Esophagus squamous epithelium (tissue), 5 donors: ENCODE measurements at regions not wholly inside any gene's neighbourhood (a gene's known extent, or its start where the extent isn't known, plus 50 kb on each side); places are given as distances from the start of the nearest gene placed in this dataset.

Experiments
- DNase-seq: peaks from one replicate; lab custom pipeline; 2025; lab: John Stamatoyannopoulos, UW
- H3K27ac ChIP-seq, 4 donors: fragments of 200-600 bp; sonication (generic); one replicate each; pipeline ENCODE4 v1.5.1; 2016 to 2019; ENCODE audit warnings: mild to moderate bottlenecking in 1 of 4
- H3K27me3 ChIP-seq, 4 donors: fragments of 200-600 bp; sonication (generic); 1 replicate in 3 of 4; 2 replicates in 1 of 4; pipeline versions ENCODE4 v1.5.1 to v1.6.0; 2017 to 2021; ENCODE audit warnings: antibody characterized with exemption in 1 of 4
- H3K36me3 ChIP-seq, 3 donors: fragments of 200-600 bp; sonication (generic); one replicate each; pipeline ENCODE4 v1.5.1; 2016 to 2019
- H3K4me1 ChIP-seq, 3 donors: fragments of 200-600 bp; sonication (generic); one replicate each; pipeline ENCODE4 v1.5.1; 2017 to 2019
- H3K4me3 ChIP-seq, 4 donors: fragments of 200-600 bp; sonication (generic); 1 replicate in 3 of 4; 2 replicates in 1 of 4; pipeline ENCODE4 v1.5.1; 2016 to 2019; ENCODE audit warnings: mild to moderate bottlenecking in 2 of 4, moderate library complexity in 1 of 4
- H3K9me3 ChIP-seq, 3 donors: fragments of 200-600 bp; sonication (generic); one replicate each; pipeline ENCODE4 v1.5.1; 2016 to 2019
- POLR2A ChIP-seq, 4 donors: fragments of 450-650 bp; IDR thresholded peaks; one replicate each; pipeline ENCODE4 v1.6.1; 2017; ENCODE audit warnings: antibody characterized with exemption in 4 of 4, mild to moderate bottlenecking in 4 of 4, moderate library complexity in 3 of 4
- WGBS, 2 donors: methylation state at CpG; one replicate each; pipeline ENCODE4 v1.1.5; 2018; 5-methylcytosine and 5-hydroxymethylcytosine counted together
- intact Hi-C: fragments of 100-400 bp; cut with DNase I; formaldehyde crosslinking; loops from one replicate; pipeline ENCODE4 v1.15.0; 2022
- TF ChIP-seq, protein P1 (sequence below), 6 experiments: fragments of 450-650 bp in 4 of 6; fragments of 200-600 bp in 2 of 6; sonication (generic) in 2 of 6; IDR thresholded peaks; one replicate each; pipeline ENCODE4 v1.5.1; 2016 to 2019; ENCODE audit warnings: antibody characterized with exemption in 6 of 6, mild to moderate bottlenecking in 4 of 6, moderate library complexity in 4 of 6
- donor health status: DM: yes; HTN: yes; CAD: no.

DNA sequence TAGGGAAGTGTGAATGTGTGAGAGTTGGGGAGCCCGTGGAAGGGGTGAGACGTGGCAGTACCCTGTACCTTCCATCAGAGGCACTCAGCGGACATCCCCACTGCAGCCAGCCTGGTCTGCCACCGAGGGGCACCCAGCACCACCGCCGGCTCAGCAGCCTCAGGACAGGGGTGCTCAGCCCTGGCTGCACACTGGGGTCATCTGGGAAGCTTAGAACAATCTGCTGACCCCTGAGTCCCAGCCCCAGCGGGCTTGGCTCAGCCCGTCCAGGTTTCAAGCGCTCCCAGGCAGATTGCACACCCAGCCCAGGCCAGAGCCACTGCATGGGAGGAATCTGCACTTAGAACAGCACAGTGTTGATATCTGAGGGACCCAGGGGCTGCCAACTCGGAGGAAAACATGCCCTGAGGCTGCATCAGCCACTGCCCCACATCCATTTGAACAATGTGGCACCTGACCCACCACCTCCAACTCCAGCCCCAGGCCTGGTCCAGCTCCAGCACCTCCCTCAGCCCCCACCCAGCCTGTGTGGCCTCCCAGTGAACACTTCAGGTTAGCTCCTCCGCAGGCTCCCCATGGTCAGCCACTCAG is 147.1 kb upstream of the OTOS start:
- H3K4me1 ChIP-seq = no peaks in the 10 kb centered on the region
- H3K9me3 ChIP-seq = no peaks in the 10 kb centered on the region
- H3K27me3 ChIP-seq = peaks cover 0 to 12% (median 0%) of the 10 kb centered on the region in 4 donors
- DNase-seq = no peak
- H3K27ac ChIP-seq = no peak overlapping the region
- no peaks in the 10 kb centered on the region for H3K36me3 ChIP-seq
- H3K4me3 ChIP-seq = no peak overlapping the region
- intact Hi-C loops = no loop called here
- TF ChIP-seq, protein P1, sequence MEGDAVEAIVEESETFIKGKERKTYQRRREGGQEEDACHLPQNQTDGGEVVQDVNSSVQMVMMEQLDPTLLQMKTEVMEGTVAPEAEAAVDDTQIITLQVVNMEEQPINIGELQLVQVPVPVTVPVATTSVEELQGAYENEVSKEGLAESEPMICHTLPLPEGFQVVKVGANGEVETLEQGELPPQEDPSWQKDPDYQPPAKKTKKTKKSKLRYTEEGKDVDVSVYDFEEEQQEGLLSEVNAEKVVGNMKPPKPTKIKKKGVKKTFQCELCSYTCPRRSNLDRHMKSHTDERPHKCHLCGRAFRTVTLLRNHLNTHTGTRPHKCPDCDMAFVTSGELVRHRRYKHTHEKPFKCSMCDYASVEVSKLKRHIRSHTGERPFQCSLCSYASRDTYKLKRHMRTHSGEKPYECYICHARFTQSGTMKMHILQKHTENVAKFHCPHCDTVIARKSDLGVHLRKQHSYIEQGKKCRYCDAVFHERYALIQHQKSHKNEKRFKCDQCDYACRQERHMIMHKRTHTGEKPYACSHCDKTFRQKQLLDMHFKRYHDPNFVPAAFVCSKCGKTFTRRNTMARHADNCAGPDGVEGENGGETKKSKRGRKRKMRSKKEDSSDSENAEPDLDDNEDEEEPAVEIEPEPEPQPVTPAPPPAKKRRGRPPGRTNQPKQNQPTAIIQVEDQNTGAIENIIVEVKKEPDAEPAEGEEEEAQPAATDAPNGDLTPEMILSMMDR (IDR thresholded peaks at IDR 0.05) = no peak
- no peak for TF ChIP-seq POLR2A (IDR thresholded peaks at IDR 0.05)
- 72 to 86% methylated on average over 4 to 6 of the region's 11 CpGs for WGBS, 2 donors

DNA sequence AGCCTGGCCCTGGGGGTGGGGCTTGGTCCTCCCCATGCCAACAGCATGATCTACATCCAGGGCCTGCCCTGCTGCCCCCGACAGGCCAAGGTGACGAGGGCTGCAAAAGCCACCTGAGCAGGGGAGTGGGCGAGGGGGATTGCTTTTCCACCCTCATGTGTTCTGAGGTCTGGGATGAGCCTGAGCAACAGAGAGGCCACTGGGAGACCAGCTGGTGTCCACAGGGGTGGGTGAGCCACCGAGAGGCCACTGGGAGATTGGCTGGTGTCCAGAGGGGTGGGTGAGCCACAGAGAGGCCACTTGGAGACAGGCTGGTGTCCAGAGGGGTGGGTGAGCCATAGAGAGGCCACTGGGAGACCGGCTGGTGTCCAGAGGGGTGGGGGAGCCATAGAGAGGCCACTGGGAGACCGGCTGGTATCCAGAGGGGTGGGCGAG is 147.4 kb upstream of the GPC1 start:
- no peak overlapping the region for H3K4me3 ChIP-seq
- H3K27ac ChIP-seq = no peak overlapping the region
- no peaks in the 10 kb centered on the region for H3K9me3 ChIP-seq
- no peak for DNase-seq
- H3K27me3 ChIP-seq = peaks cover 0 to 12% (median 0%) of the 10 kb centered on the region in 4 donors
- no peaks in the 10 kb centered on the region for H3K4me1 ChIP-seq
- H3K36me3 ChIP-seq = no peaks in the 10 kb centered on the region
- 79% methylated on average over 4 of the region's 7 CpGs; no CpG with 5 or more reads in 1 of the 2 donors for WGBS, 2 donors
- no peak for TF ChIP-seq POLR2A (IDR thresholded peaks at IDR 0.05)
- TF ChIP-seq, protein P1 (IDR thresholded peaks at IDR 0.05) = no peak
- intact Hi-C loops = no loop called here

DNA sequence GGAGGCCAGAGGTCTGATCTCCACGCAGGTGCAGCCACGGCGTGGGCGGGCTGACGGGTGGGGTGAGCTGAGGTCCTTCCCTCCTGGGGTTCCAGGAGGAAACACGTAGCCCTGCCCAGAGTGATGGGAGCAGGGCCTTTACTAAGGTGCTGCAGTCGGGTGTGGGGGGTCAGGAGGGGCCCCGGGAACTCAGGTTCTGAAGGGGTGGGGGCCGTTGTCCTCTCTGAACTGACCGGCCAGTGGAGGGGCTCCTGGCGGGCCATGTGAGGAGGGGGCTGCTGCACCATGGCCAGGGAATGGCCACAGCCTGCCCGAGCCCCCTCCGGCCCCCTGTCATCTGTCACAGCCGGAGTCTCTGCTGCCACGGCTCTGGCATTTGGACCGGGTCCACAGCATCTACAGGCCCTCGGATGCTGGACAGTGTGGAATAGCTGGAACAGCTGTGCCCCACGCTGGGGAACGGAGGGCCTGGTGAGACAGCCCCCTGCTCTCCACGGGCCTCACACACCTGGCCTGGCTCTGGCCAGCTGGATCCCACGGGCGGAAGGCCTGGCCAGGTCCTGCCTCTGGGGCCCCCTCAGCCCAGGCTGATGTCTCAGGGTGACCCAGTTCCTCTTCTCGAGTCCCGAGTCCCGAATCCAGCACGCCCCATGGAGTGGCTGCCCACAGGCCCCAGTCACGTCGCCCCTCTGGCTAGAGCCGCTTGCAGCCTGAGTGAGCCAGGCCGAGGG is 145.6 kb upstream of the GPC1 start:
- intact Hi-C loops = no loop called here
- Histone ChIP-seq H3K27me3 (peaks cover 0 to 16% (median 0%) of the 10 kb centered on the region in 4 donors), H3K9me3 (no peaks in the 10 kb centered on the region), H3K36me3 (no peaks in the 10 kb centered on the region), H3K4me3 (no peak overlapping the region), H3K4me1 (no peaks in the 10 kb centered on the region), H3K27ac (no peak overlapping the region)
- WGBS, 2 donors = 82 to 96% methylated on average over 5 to 7 of the region's 30 CpGs
- no peak for DNase-seq
- TF ChIP-seq POLR2A (IDR thresholded peaks at IDR 0.05) = no peak
- TF ChIP-seq, protein P1 (IDR thresholded peaks at IDR 0.05) = no peak

DNA sequence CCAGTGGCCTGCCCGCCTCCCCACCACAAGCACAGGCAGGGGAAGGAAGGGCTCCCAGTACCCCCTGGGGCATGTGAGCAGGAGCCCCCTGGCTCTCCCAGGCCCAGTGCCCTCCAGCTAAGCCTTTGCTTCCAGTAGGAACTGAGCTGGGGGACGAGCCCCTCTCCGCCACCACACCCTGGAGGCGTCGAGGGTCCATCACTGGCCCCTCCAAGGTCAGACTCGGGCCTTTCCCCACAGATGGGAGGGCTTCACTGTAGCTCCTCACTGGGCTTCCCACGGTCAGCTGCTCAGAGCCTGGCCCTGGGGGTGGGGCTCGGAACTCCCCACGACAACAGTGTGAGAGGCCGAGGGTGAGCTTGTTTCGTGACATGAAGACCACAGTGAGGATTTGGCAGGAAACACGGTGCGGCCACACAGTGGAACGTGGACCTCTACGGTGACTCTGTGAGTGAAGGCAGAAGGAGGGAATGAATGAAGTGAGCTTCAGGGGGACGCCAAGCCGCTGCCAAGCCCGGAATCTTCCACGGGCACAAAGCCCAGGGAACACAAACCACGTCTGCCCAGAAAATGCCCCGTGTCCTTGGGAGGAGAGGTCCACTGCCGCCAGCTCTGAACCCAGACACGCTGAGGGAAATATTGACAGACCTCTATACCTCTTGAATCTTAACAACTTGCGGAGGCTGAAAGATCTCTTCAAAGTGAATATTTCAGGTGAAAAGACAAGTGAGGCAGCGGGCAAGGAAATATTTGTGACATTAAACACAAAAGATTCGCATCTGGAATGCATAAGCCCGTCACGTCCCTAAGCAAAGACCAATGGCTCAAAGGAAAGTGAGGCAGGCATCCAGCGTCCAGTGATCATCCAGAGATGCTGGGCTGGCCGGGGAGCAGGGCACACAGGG is 144.8 kb upstream of the GPC1 start:
- Histone ChIP-seq H3K4me3 (no peak overlapping the region), H3K9me3 (no peaks in the 10 kb centered on the region), H3K27ac (no peak overlapping the region), H3K36me3 (no peaks in the 10 kb centered on the region), H3K27me3 (peaks cover 0 to 16% (median 0%) of the 10 kb centered on the region in 4 donors), H3K4me1 (no peaks in the 10 kb centered on the region)
- DNase-seq = no peak
- WGBS, 2 donors = 79 to 83% methylated on average over 12 of the region's 30 CpGs
- TF ChIP-seq POLR2A (IDR thresholded peaks at IDR 0.05) = no peak
- TF ChIP-seq, protein P1 (IDR thresholded peaks at IDR 0.05) = no peak
- intact Hi-C loops = no loop called here
